HCEC 1CT (cell line): ENCODE measurements at regions not wholly inside any gene's neighbourhood (a gene's known extent, or its start where the extent isn't known, plus 50 kb on each side); places are given as distances from the start of the nearest gene placed in this dataset.
"Not testable (repeated sequence)": the region's sequence is repeated elsewhere in the genome, so short reads cannot be mapped to it uniquely, and the experiment has no call there.

Source experiments
- DNase-seq: peaks from one replicate; pipeline ENCODE4 v3.0.0-alpha.2; 2017

- DNase-seq = no peak
These were observed 1126.3 kb downstream of the SORCS1 start for GRCh38 chr10:106038246-106038645.

- no peak for DNase-seq
These were observed 1131.4 kb downstream of the SORCS1 start for GRCh38 chr10:106033065-106033464.

GRCh38 chr10:106032450-106033002 is 1132.0 kb downstream of the SORCS1 start:
- no peak for DNase-seq

- no peak for DNase-seq
These were observed 1137.3 kb downstream of the SORCS1 start for GRCh38 chr10:106027240-106027639.

GRCh38 chr10:106025208-106025811 is 1139.2 kb downstream of the SORCS1 start:
- no peak for DNase-seq

GRCh38 chr10:106023329-106023728 is 1141.2 kb downstream of the SORCS1 start:
- no peak for DNase-seq

- DNase-seq = not testable (repeated sequence)
These were observed 1144.9 kb downstream of the SORCS1 start for GRCh38 chr10:106019559-106019958.

- not testable (repeated sequence) for DNase-seq
These were observed 1148.9 kb downstream of the SORCS1 start for GRCh38 chr10:106015369-106016199.

- no peak for DNase-seq
These were observed 1153.3 kb downstream of the SORCS1 start for GRCh38 chr10:106011250-106011649.

GRCh38 chr10:106000721-106001120 is 1163.8 kb downstream of the SORCS1 start:
- no peak for DNase-seq

- no peak for DNase-seq
These were observed 1170.9 kb downstream of the SORCS1 start for GRCh38 chr10:105993609-105994008.

GRCh38 chr10:105992928-105993327 is 1171.6 kb downstream of the SORCS1 start:
- DNase-seq = no peak

GRCh38 chr10:105990529-105990928 is 1174.0 kb downstream of the SORCS1 start:
- no peak for DNase-seq

- DNase-seq = no peak
These were observed 1174.5 kb downstream of the SORCS1 start for GRCh38 chr10:105989995-105990394.

- DNase-seq = no peak
These were observed 1175.7 kb downstream of the SORCS1 start for GRCh38 chr10:105988848-105989247.

GRCh38 chr10:105986912-105987635 is 1177.4 kb downstream of the SORCS1 start:
- no peak for DNase-seq

- DNase-seq = no peak
These were observed 1178.0 kb downstream of the SORCS1 start for GRCh38 chr10:105986486-105986885.

- DNase-seq = no peak
These were observed 1181.8 kb downstream of the SORCS1 start for GRCh38 chr10:105982735-105983134.

- no peak for DNase-seq
These were observed 1182.8 kb downstream of the SORCS1 start for GRCh38 chr10:105981679-105982078.

GRCh38 chr10:105974803-105975456 is 1189.6 kb downstream of the SORCS1 start:
- DNase-seq = no peak

- no peak for DNase-seq
These were observed 1190.6 kb downstream of the SORCS1 start for GRCh38 chr10:105973902-105974301.

GRCh38 chr10:105973360-105973759 is 1191.1 kb downstream of the SORCS1 start:
- DNase-seq = no peak

- DNase-seq = no peak
These were observed 1193.0 kb downstream of the SORCS1 start for GRCh38 chr10:105971460-105971859.
